Heart left ventricle (tissue), 13 donors: ENCODE measurements at regions not wholly inside any gene's neighbourhood (a gene's known extent, or its start where the extent isn't known, plus 50 kb on each side); places are given as distances from the start of the nearest gene placed in this dataset.

Experiments
- CTCF ChIP-seq, 12 donors: fragments of 200-600 bp; sonication (generic) in 4 of 12; IDR thresholded peaks; one replicate each; pipeline versions ENCODE4 v1.5.0 to v1.8.0; 2018 to 2022; ENCODE audit warnings: antibody characterized with exemption in 12 of 12, mild to moderate bottlenecking in 5 of 12
- POLR2A ChIP-seq, 2 donors: fragments of 450-650 bp; IDR thresholded peaks; one replicate each; pipeline ENCODE4 v1.6.1; 2017; ENCODE audit warnings: antibody characterized with exemption in 2 of 2, mild to moderate bottlenecking in 2 of 2, moderate library complexity in 2 of 2
- donor health status: ischemic (EF 13 %, LVEDD 7.1; RV severe dilation, severe dysfunction).
- donor health status: DM: no; HTN: yes; CAD: no.
- donor health status: DM: no; HTN: no; CAD: no.
- donor health status: ischemic (EF 25% LVEDD 6.9; RV normal size, moderate dysfunction).
- donor health status: ischemic (EF 25% LVEDD 5.7; RV mildly dilated, moderate dysfunction).
- donor health status: ischemic (EF 35%, LVEDD 5.7; RV mildly dilated, moderate dysfunction).
- donor health status: nonischemic (EF 11% LVEDD 7.7; RV severe dilation, severe dysfunction).
- donor health status: DM: yes; HTN: yes; CAD: no.
- donor health status: PGD.
- donor health status: ischemic (EF 29% LVEDD 5.4; RV normal size, mild dysfunction).
- donor health status: nonischemic (EF 23%, LVEDD 6.1; RV moderate dilation, normal function).

GRCh38 chr7:41297166-41297565 lies 405.7 kb downstream of the INHBA start:
- TF ChIP-seq CTCF (IDR thresholded peaks at IDR 0.05) (no peak), POLR2A (IDR thresholded peaks at IDR 0.05) (no peak)
